HUES48 (cell line): ENCODE measurements at regions not wholly inside any gene's neighbourhood (a gene's known extent, or its start where the extent isn't known, plus 50 kb on each side); places are given as distances from the start of the nearest gene placed in this dataset.

Experiments
- H3K27ac ChIP-seq: one replicate; pipeline ENCODE4 v1.7.0; 2013; ENCODE audit warnings: low read depth, low read length, inconsistent platforms
- H3K27me3 ChIP-seq: 2 replicates; pipeline ENCODE4 v1.6.1; 2013; ENCODE audit warnings: mild to moderate bottlenecking, low read length; ENCODE audit not compliant: control insufficient read depth, insufficient read depth
- H3K36me3 ChIP-seq: 2 replicates; pipeline ENCODE4 v1.6.1; 2013; ENCODE audit warnings: low read length; ENCODE audit not compliant: control insufficient read depth, insufficient read depth
- H3K4me1 ChIP-seq: 2 replicates; pipeline ENCODE4 v1.6.1; 2013; ENCODE audit warnings: mild to moderate bottlenecking, low read length; ENCODE audit not compliant: control insufficient read depth, insufficient read depth
- H3K4me3 ChIP-seq: 2 replicates; pipeline ENCODE4 v1.5.1; 2013; ENCODE audit warnings: mild to moderate bottlenecking, low read depth, low read length
- H3K9ac ChIP-seq: 2 replicates; pipeline ENCODE4 v1.6.1; 2013; ENCODE audit warnings: mild to moderate bottlenecking, low read depth, low read length, moderate library complexity
- H3K9me3 ChIP-seq: 2 replicates; pipeline ENCODE4 v1.6.1; 2013; ENCODE audit warnings: low read length; ENCODE audit not compliant: control insufficient read depth, insufficient read depth

GRCh38 chr1:199129247-199129646 is 490.4 kb downstream of the PTPRC start:
- Histone ChIP-seq H3K9me3 (no peaks in the 10 kb centered on the region), H3K27me3 (no peaks in the 10 kb centered on the region), H3K36me3 (no peaks in the 10 kb centered on the region), H3K9ac (no peak overlapping the region), H3K4me1 (peaks cover 5% of the 10 kb centered on the region), H3K4me3 (no peak overlapping the region), H3K27ac (no peak overlapping the region)

- peaks cover 5% of the 10 kb centered on the region for H3K4me1 ChIP-seq
- no peaks in the 10 kb centered on the region for H3K9me3 ChIP-seq
- no peak overlapping the region for H3K27ac ChIP-seq
- H3K27me3 ChIP-seq, result no peaks in the 10 kb centered on the region
- H3K4me3 ChIP-seq, result no peak overlapping the region
- H3K9ac ChIP-seq, result no peak overlapping the region
- H3K36me3 ChIP-seq, result no peaks in the 10 kb centered on the region
These were observed 493.2 kb downstream of the PTPRC start for GRCh38 chr1:199132006-199132405.

GRCh38 chr1:199135901-199136300 is 497.1 kb downstream of the PTPRC start:
- H3K4me1 ChIP-seq, result no peaks in the 10 kb centered on the region
- no peaks in the 10 kb centered on the region for H3K9me3 ChIP-seq
- H3K4me3 ChIP-seq, result no peak overlapping the region
- H3K27ac ChIP-seq, result no peak overlapping the region
- no peak overlapping the region for H3K9ac ChIP-seq
- no peaks in the 10 kb centered on the region for H3K27me3 ChIP-seq
- no peaks in the 10 kb centered on the region for H3K36me3 ChIP-seq

GRCh38 chr1:199138061-199138460 is 499.2 kb downstream of the PTPRC start:
- H3K9ac ChIP-seq, result no peak overlapping the region
- H3K36me3 ChIP-seq, result no peaks in the 10 kb centered on the region
- H3K9me3 ChIP-seq, result no peaks in the 10 kb centered on the region
- H3K4me1 ChIP-seq, result no peaks in the 10 kb centered on the region
- H3K4me3 ChIP-seq, result no peak overlapping the region
- H3K27me3 ChIP-seq, result no peaks in the 10 kb centered on the region
- no peak overlapping the region for H3K27ac ChIP-seq

GRCh38 chr1:199149591-199149990 is 510.8 kb downstream of the PTPRC start:
- no peaks in the 10 kb centered on the region for H3K9me3 ChIP-seq

GRCh38 chr1:199150756-199151155 is 511.9 kb downstream of the PTPRC start:
- Histone ChIP-seq H3K36me3 (no peaks in the 10 kb centered on the region), H3K4me3 (no peak overlapping the region), H3K9me3 (no peaks in the 10 kb centered on the region), H3K4me1 (peaks cover 18% of the 10 kb centered on the region), H3K9ac (no peak overlapping the region), H3K27ac (no peak overlapping the region), H3K27me3 (no peaks in the 10 kb centered on the region)

More at GRCh38 chr1:199149591-199149990, 510.8 kb downstream of the PTPRC start:
- Histone ChIP-seq H3K36me3 (no peaks in the 10 kb centered on the region), H3K27ac (no peak overlapping the region), H3K4me1 (peaks cover 17% of the 10 kb centered on the region), H3K9ac (no peak overlapping the region), H3K27me3 (no peaks in the 10 kb centered on the region), H3K4me3 (no peak overlapping the region)

- Histone ChIP-seq H3K4me3 (no peak overlapping the region), H3K4me1 (peaks cover 25% of the 10 kb centered on the region), H3K9me3 (no peaks in the 10 kb centered on the region), H3K9ac (no peak overlapping the region), H3K27me3 (no peaks in the 10 kb centered on the region), H3K36me3 (no peaks in the 10 kb centered on the region), H3K27ac (no peak overlapping the region)
These were observed 513.0 kb downstream of the PTPRC start for GRCh38 chr1:199151634-199152425.

GRCh38 chr1:199152676-199153075 is 513.8 kb downstream of the PTPRC start:
- no peaks in the 10 kb centered on the region for H3K27me3 ChIP-seq
- peaks cover 25% of the 10 kb centered on the region for H3K4me1 ChIP-seq
- H3K27ac ChIP-seq, result no peak overlapping the region
- H3K9me3 ChIP-seq, result no peaks in the 10 kb centered on the region
- no peak overlapping the region for H3K9ac ChIP-seq
- no peaks in the 10 kb centered on the region for H3K36me3 ChIP-seq
- H3K4me3 ChIP-seq, result no peak overlapping the region

- H3K27ac ChIP-seq, result no peak overlapping the region
- H3K9ac ChIP-seq, result no peak overlapping the region
- H3K4me3 ChIP-seq, result no peak overlapping the region
- H3K27me3 ChIP-seq, result no peaks in the 10 kb centered on the region
- H3K9me3 ChIP-seq, result no peaks in the 10 kb centered on the region
- H3K36me3 ChIP-seq, result no peaks in the 10 kb centered on the region
- peaks cover 25% of the 10 kb centered on the region for H3K4me1 ChIP-seq
These were observed 516.6 kb downstream of the PTPRC start for GRCh38 chr1:199155166-199156019.

- Histone ChIP-seq H3K9me3 (no peaks in the 10 kb centered on the region), H3K27ac (no peak overlapping the region), H3K36me3 (no peaks in the 10 kb centered on the region), H3K27me3 (no peaks in the 10 kb centered on the region), H3K4me3 (no peak overlapping the region), H3K9ac (no peak overlapping the region), H3K4me1 (peaks cover 23% of the 10 kb centered on the region)
These were observed 518.7 kb downstream of the PTPRC start for GRCh38 chr1:199157494-199157893.
